Right atrium auricular region (tissue), 2 donors: ENCODE measurements at regions not wholly inside any gene's neighbourhood (a gene's known extent, or its start where the extent isn't known, plus 50 kb on each side); places are given as distances from the start of the nearest gene placed in this dataset.

Experiments
- DNase-seq: peaks from one replicate; pipeline ENCODE4 v3.0.0-alpha.2; 2019; ENCODE audit warnings: low spot score
- H3K27ac ChIP-seq, 2 donors: fragments of 200-600 bp; sonication (generic); 1 replicate in 1 of 2; 2 replicates in 1 of 2; pipeline ENCODE4 v1.5.1; 2016 to 2019
- H3K27me3 ChIP-seq, 2 donors: fragments of 200-600 bp; sonication (generic); one replicate each; pipeline versions ENCODE4 v1.5.1 to v1.6.0; 2017 to 2019
- H3K36me3 ChIP-seq: fragments of 200-600 bp; sonication (generic); one replicate; pipeline ENCODE4 v1.5.1; 2016
- H3K4me1 ChIP-seq, 2 donors: fragments of 200-600 bp; sonication (generic); one replicate each; pipeline versions ENCODE4 v1.5.1 to v1.6.0; 2017 to 2019
- H3K4me3 ChIP-seq, 2 donors: fragments of 200-600 bp; sonication (generic); 1 replicate in 1 of 2; 2 replicates in 1 of 2; pipeline ENCODE4 v1.5.1; 2017 to 2019; ENCODE audit warnings: mild to moderate bottlenecking in 1 of 2, moderate library complexity in 1 of 2
- H3K9me3 ChIP-seq, 2 donors: fragments of 200-600 bp; sonication (generic); one replicate each; pipeline ENCODE4 v1.5.1; 2019
- TF ChIP-seq, protein P1 (sequence below), 2 donors: fragments of 200-600 bp; sonication (generic); IDR thresholded peaks; one replicate each; pipeline ENCODE4 v1.5.1; 2019; ENCODE audit warnings: antibody characterized with exemption in 2 of 2

DNA sequence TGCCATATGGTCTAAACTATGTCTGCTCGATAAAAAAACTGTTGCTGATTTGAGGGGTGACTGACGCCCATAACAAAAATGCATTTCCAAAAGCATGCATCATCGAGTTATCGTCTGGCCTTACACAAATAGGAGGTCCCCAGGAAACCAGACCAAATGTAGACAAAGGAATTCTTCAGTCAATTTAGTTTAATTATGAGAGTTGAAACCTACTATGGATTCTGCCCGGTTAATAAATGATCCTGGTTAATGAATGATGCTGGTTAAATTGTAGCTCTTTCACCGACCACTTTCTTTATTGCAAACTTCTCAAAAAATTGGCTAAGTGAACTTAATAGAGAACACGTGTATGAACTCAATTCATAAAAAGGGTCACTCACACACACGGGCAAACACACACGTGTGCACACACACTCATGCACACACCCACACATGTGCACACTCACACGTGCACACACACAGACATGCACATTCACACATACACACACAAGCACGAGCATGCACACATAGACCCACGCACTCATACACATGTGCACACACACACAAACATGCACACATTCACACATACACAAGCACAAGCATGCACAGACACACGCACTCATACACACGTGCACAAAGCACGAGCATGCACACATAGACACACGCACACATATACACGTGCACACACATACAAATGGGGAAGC is 59.0 kb upstream of the SALL3 start:
- H3K9me3 ChIP-seq: no peaks in the 10 kb centered on the region
- no peak overlapping the region for H3K4me3 ChIP-seq
- H3K27ac ChIP-seq: no peak overlapping the region
- H3K36me3 ChIP-seq: no peaks in the 10 kb centered on the region
- no peaks in the 10 kb centered on the region for H3K4me1 ChIP-seq
- DNase-seq: no peak
- TF ChIP-seq, protein P1, sequence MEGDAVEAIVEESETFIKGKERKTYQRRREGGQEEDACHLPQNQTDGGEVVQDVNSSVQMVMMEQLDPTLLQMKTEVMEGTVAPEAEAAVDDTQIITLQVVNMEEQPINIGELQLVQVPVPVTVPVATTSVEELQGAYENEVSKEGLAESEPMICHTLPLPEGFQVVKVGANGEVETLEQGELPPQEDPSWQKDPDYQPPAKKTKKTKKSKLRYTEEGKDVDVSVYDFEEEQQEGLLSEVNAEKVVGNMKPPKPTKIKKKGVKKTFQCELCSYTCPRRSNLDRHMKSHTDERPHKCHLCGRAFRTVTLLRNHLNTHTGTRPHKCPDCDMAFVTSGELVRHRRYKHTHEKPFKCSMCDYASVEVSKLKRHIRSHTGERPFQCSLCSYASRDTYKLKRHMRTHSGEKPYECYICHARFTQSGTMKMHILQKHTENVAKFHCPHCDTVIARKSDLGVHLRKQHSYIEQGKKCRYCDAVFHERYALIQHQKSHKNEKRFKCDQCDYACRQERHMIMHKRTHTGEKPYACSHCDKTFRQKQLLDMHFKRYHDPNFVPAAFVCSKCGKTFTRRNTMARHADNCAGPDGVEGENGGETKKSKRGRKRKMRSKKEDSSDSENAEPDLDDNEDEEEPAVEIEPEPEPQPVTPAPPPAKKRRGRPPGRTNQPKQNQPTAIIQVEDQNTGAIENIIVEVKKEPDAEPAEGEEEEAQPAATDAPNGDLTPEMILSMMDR (IDR thresholded peaks at IDR 0.05): no peak
- no peaks in the 10 kb centered on the region for H3K27me3 ChIP-seq

DNA sequence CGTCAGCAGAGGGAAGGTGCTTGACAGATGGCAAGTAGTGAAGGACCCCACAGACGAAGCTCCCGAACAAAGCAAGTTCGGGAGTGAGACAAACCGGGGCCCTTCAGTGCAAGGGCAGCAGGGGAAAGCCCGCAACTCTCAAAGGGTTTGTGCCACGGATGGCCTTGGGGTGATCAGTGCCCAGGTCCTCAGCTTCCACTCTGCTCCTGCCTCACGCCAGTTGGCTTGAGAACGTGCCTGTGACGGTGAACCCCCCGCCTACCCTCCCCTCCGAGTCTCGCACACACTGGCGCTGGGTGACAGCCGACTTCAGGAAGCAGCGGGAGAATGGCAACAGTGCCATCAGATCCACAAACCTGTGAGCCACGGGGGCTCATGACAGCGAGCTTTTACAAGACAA is 56.8 kb upstream of the SALL3 start:
- H3K9me3 ChIP-seq: no peaks in the 10 kb centered on the region
- TF ChIP-seq, protein P1 (IDR thresholded peaks at IDR 0.05): no peak
- no peak overlapping the region for H3K4me3 ChIP-seq
- no peak overlapping the region for H3K27ac ChIP-seq
- no peaks in the 10 kb centered on the region for H3K36me3 ChIP-seq
- no peaks in the 10 kb centered on the region for H3K4me1 ChIP-seq
- no peak for DNase-seq
- no peaks in the 10 kb centered on the region for H3K27me3 ChIP-seq

DNA sequence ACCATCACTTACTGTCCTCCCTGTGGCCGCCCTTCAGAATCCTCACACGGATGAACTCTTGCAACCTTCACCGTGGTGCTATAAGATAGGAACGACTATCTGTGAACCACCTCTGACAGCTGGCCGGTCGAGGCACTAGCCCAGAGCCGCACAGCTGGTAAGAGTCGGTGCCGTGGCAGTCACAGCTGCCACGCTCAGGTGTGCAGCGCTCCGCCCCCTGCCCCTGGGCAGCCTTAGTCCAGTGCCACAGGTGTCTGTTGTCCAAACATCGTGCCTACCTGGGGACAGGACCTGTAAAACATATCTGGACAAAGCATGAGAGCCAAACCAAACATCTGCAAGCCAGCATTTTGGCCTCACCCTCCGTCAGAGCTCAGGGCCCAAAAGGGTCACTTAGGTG is 55.3 kb upstream of the SALL3 start:
- Histone ChIP-seq H3K36me3 (no peaks in the 10 kb centered on the region), H3K4me3 (no peak overlapping the region), H3K4me1 (no peaks in the 10 kb centered on the region), H3K27ac (no peak overlapping the region), H3K27me3 (no peaks in the 10 kb centered on the region), H3K9me3 (no peaks in the 10 kb centered on the region)
- no peak for DNase-seq
- TF ChIP-seq, protein P1 (IDR thresholded peaks at IDR 0.05): no peak

DNA sequence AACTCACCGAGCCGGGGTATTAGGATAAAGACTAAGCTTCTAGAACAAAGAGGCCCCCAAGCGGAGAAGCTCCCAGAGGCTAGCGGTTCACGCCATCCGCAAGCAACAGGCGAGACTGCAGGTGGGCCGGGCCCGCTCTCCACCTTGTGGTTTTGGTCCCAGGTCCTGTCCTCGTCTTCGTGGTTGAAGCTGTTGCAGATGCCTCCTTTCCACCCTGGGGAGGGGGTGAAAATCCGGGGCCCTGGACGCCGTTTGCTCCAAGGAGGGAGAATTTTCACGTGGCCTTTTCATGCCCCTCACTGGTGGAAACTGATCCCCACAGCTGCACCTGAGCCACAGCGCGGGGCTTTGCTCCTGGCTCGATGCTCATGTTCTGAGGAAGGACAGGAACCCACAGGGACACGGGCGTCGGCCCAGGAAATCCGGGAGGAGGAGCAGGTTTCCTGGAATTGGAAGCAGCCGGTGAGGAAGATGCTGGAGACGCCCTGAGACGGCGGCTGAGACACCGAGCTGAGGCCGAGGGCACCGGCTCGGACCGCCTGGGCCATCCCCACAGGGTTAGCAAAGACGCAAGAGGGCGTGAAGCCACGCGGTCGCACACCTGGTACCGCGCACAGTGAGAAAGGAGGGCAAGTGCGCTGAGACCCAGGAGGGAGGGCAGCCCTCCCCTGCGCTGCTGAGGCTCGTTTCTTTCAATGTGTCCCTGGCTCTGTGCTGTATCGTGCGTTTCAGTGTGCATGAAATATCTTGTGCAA is 54.7 kb upstream of the SALL3 start:
- H3K9me3 ChIP-seq: no peaks in the 10 kb centered on the region
- DNase-seq: no peak
- no peaks in the 10 kb centered on the region for H3K27me3 ChIP-seq
- H3K36me3 ChIP-seq: no peaks in the 10 kb centered on the region
- TF ChIP-seq, protein P1 (IDR thresholded peaks at IDR 0.05): no peak
- H3K4me1 ChIP-seq: no peaks in the 10 kb centered on the region
- no peak overlapping the region for H3K4me3 ChIP-seq
- H3K27ac ChIP-seq: no peak overlapping the region

DNA sequence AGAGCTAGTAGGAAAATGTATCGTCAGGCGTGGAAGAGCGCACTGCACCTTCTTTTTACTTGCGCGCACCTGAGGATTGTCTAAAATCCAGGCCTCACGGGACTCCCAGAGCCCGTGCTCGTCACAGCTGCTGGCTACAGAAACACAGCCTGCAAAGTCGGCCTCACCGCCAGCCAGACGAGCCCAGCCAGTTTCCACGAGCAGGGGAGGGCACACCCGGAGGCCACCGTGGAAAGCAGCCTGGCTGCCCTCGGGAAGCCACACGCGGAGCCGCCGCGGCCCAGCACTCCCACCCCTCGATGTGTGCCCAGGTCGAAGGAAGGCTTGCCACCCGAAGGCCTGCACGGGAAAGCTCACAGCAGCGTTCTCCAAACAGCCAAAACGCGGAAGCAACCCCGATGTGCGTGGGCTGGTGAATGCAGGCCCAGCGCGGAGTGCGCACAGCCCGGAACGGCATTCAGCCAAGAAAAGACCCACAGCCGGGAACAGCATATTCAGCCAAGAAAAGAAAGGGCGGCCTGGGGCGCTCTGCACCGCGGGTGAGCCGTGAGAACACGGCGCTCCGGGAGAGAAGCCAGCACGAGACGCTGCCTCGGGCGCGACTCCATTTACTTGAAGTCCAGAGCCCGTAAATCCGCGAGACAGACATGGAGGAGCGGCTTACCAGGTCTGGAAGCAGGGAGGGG is 53.9 kb upstream of the SALL3 start:
- Histone ChIP-seq H3K27me3 (no peaks in the 10 kb centered on the region), H3K4me3 (no peak overlapping the region), H3K27ac (no peak overlapping the region), H3K9me3 (no peaks in the 10 kb centered on the region), H3K4me1 (no peaks in the 10 kb centered on the region), H3K36me3 (no peaks in the 10 kb centered on the region)
- TF ChIP-seq, protein P1 (IDR thresholded peaks at IDR 0.05): no peak
- DNase-seq: no peak
